K562 (cell line): ENCODE measurements at regions not wholly inside any gene's neighbourhood (a gene's known extent, or its start where the extent isn't known, plus 50 kb on each side); places are given as distances from the start of the nearest gene placed in this dataset.

Experiments
- ATAC-seq: fragments of 200-7000 bp; cut with Tn5 transposase; 3 replicates; pipeline ENCODE4 v1.9.1; 2020; ENCODE audit warnings: moderate library complexity
- BruUV-seq: library from RNA; stranded (reverse); fragments of 400-500 nt; replicated peaks from 2 replicates; lab custom pipeline; 2021; lab: Mats Ljungman, UMichigan
- CTCF ChIA-PET: fragments of 300-600 bp; formaldehyde crosslinking; extraction: SDS; loops from one replicate; lab custom pipeline; 2021; ENCODE audit warnings: low intra/inter-chr PET ratio; lab: Yijun Ruan, JAX
- POLR2A ChIA-PET: fragments of 300-600, 350-650 bp; sonication (Branson Sonifier 250); formaldehyde crosslinking; extraction: SDS; loops from one replicate; lab custom pipeline; 2021; ENCODE audit warnings: antibody characterized with exemption, inconsistent platforms; lab: Yijun Ruan, JAX
- DNase-seq, 4 experiments: peaks; one replicate each; pipeline versions ENCODE4 v3.0.0 to v3.0.0-alpha.2; 2011 to 2018; ENCODE audit warnings: low spot score in 3 of 4, mixed read lengths in 3 of 4; ENCODE audit errors: extremely low read depth in 1 of 4
- FAIRE-seq: peaks from 2 replicates; lab custom pipeline; 2011; peaks lifted over from hg19 to GRCh38; lab: Jason Lieb, UNC
- H2AFZ ChIP-seq: 2 replicates; pipeline ENCODE4 v1.6.0; 2011; ENCODE audit warnings: low read depth, low read length, control low read depth, inconsistent platforms
- H3K27ac ChIP-seq: fragments of 200-600 bp; 3 replicates; pipeline ENCODE4 v1.8.0; 2011; ENCODE audit warnings: low read depth, mild to moderate bottlenecking, control low read depth, inconsistent platforms, low read length, moderate library complexity, mixed read lengths; ENCODE audit errors: extremely low read depth
- H3K27me3 ChIP-seq, 2 experiments: fragments of 300-600 bp in 1 of 2; 2 replicates in 1 of 2; 3 replicates in 1 of 2; pipeline versions ENCODE4 v1.6.0 to v1.8.0; 2011; ENCODE audit warnings: inconsistent platforms in 2 of 2, low read length in 2 of 2, mild to moderate bottlenecking in 1 of 2, mixed read lengths in 1 of 2, moderate library complexity in 1 of 2; ENCODE audit not compliant: control insufficient read depth in 2 of 2, insufficient read depth in 2 of 2
- H3K36me3 ChIP-seq: fragments of 300-600 bp; 3 replicates; pipeline ENCODE4 v1.8.0; 2011; ENCODE audit warnings: mild to moderate bottlenecking, low read length, inconsistent platforms; ENCODE audit not compliant: control insufficient read depth, insufficient read depth
- H3K4me1 ChIP-seq, 2 experiments: fragments of 200-600 bp in 1 of 2; replicated peaks in 1 of 2; 2 replicates in 1 of 2; 3 replicates in 1 of 2; pipeline versions ENCODE4 v1.5.1 to v1.8.0; 2011; ENCODE audit warnings: inconsistent platforms in 2 of 2, low read length in 2 of 2, mild to moderate bottlenecking in 1 of 2, mixed read lengths in 1 of 2, moderate library complexity in 1 of 2; ENCODE audit not compliant: control insufficient read depth in 2 of 2, insufficient read depth in 2 of 2
- H3K4me2 ChIP-seq: 2 replicates; pipeline ENCODE4 v1.6.1; 2011; ENCODE audit warnings: low read length, control low read depth, inconsistent platforms, mixed read lengths; ENCODE audit not compliant: insufficient read depth
- H3K4me3 ChIP-seq: fragments of 200-600 bp; sonication (generic), shearing (Covaris generic); 2 replicates; pipeline ENCODE4 v1.5.1; 2016; ENCODE audit warnings: control low read depth, inconsistent platforms
- H3K79me2 ChIP-seq: fragments of 200-600 bp; 3 replicates; pipeline ENCODE4 v1.8.0; 2011; ENCODE audit warnings: low read length, inconsistent platforms; ENCODE audit not compliant: control insufficient read depth, insufficient read depth
- H3K9ac ChIP-seq, 2 experiments: 2 replicates each; pipeline versions ENCODE4 v1.6.0 to v1.6.1; 2011; ENCODE audit warnings: low read depth in 2 of 2, low read length in 2 of 2, control low read depth in 1 of 2, inconsistent platforms in 1 of 2, mild to moderate bottlenecking in 1 of 2, mixed read lengths in 1 of 2; ENCODE audit not compliant: insufficient read depth in 1 of 2
- H3K9me1 ChIP-seq: one replicate; pipeline ENCODE4 v1.6.0; 2011; ENCODE audit warnings: inconsistent platforms, mild to moderate bottlenecking, low read length, moderate library complexity; ENCODE audit not compliant: control insufficient read depth, insufficient read depth
- H3K9me3 ChIP-seq: replicated peaks from 2 replicates; pipeline ENCODE4 v1.5.1; 2011; ENCODE audit warnings: low read depth, low read length, inconsistent platforms; ENCODE audit not compliant: control insufficient read depth, insufficient read depth
- H4K20me1 ChIP-seq: replicated peaks from 2 replicates; pipeline ENCODE4 v1.6.1; 2011; ENCODE audit warnings: low read length, inconsistent platforms, mixed read lengths; ENCODE audit not compliant: control insufficient read depth, insufficient read depth
- CHCHD3 ChIP-seq: fragments of 250-450 bp; sonication (Bioruptor Pico); IDR thresholded peaks from 2 replicates; pipeline ENCODE4 v2.1.2; 2022; ENCODE audit warnings: mild to moderate bottlenecking
- HMG20A ChIP-seq: fragments of 450-650 bp; formaldehyde crosslinking; conservative IDR thresholded peaks from 2 replicates; pipeline ENCODE4 v1.4.0; 2020; ENCODE audit warnings: mild to moderate bottlenecking, mixed read lengths
- MED1 ChIP-seq: sonication (generic); formaldehyde crosslinking; IDR thresholded peaks from 2 replicates; pipeline ENCODE4 v1.8.1; 2023; ENCODE audit warnings: missing genetic modification reagents, borderline replicate concordance
- POU5F1 ChIP-seq: fragments of 150-350 bp; IDR thresholded peaks from 2 replicates; pipeline ENCODE4 v1.6.1; 2014; ENCODE audit warnings: borderline replicate concordance, low read length, low read depth, mild to moderate bottlenecking; ENCODE audit not compliant: partially characterized antibody
- ZSCAN29 ChIP-seq: fragments of 450-650 bp; IDR thresholded peaks from 2 replicates; pipeline ENCODE4 v1.6.1; 2017
- WGBS: fragments of 100-300 bp; shearing (Covaris generic); methylation state at CpG from one replicate; pipeline ENCODE4 v1.1.6; 2016; ENCODE audit warnings: low coverage, mixed read lengths; ENCODE audit not compliant: insufficient coverage; ENCODE audit errors: missing lambda C conversion rate; 5-methylcytosine and 5-hydroxymethylcytosine counted together
- in situ Hi-C: fragments of 300-500 bp; cut with MboI; formaldehyde crosslinking; loops from 4 replicates; pipeline ENCODE4 v1.15.0; 2018; ENCODE audit warnings: inconsistent platforms, mixed read lengths
- intact Hi-C: fragments of 100-400 bp; cut with micrococcal nuclease; formaldehyde crosslinking; loops from 2 replicates; pipeline ENCODE4 v1.14.2; 2022
- TF ChIP-seq, protein P1 (sequence below): fragments of 450-650 bp; conservative IDR thresholded peaks from 2 replicates; pipeline ENCODE4 v1.6.1; 2016; ENCODE audit warnings: missing genetic modification characterization, low read depth, mild to moderate bottlenecking, missing compliant biosample characterization, moderate library complexity
- TF ChIP-seq, protein P2 (sequence below): fragments of 250-450 bp; sonication (Bioruptor Pico); IDR thresholded peaks from 2 replicates; pipeline ENCODE4 v1.5.0; 2020; ENCODE audit warnings: mild to moderate bottlenecking

DNA sequence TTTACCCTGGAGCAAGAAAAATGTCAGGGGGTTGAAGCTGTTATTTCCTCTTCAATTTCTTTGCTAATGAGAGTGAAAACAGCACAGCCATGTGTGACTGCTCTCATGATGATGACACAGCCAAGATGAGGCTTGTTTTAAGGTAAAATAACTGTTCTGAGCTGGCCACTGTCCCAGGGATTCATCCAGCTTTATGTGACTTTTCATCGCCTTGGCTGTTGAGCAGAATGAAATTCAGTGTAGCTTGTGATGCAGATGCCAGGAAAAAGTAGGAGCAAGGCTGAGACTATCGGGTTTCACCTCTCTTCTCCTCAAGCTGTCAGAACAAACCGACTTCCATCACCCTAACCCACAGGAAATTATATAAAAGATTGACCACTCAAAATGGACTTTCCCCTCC is 361.8 kb upstream of the CDH5 start:
- H3K4me2 ChIP-seq: no peak overlapping the region
- H3K27ac ChIP-seq: no peak overlapping the region
- TF ChIP-seq MED1: no peak
- no peak for TF ChIP-seq CHCHD3 (CRISPR knock-in tag)
- no peak for TF ChIP-seq HMG20A (CRISPR knock-in tag)
- TF ChIP-seq POU5F1: no peak
- TF ChIP-seq, protein P1, sequence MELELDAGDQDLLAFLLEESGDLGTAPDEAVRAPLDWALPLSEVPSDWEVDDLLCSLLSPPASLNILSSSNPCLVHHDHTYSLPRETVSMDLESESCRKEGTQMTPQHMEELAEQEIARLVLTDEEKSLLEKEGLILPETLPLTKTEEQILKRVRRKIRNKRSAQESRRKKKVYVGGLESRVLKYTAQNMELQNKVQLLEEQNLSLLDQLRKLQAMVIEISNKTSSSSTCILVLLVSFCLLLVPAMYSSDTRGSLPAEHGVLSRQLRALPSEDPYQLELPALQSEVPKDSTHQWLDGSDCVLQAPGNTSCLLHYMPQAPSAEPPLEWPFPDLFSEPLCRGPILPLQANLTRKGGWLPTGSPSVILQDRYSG (tag): no peak
- TF ChIP-seq ZSCAN29: no peak
- TF ChIP-seq, protein P2, sequence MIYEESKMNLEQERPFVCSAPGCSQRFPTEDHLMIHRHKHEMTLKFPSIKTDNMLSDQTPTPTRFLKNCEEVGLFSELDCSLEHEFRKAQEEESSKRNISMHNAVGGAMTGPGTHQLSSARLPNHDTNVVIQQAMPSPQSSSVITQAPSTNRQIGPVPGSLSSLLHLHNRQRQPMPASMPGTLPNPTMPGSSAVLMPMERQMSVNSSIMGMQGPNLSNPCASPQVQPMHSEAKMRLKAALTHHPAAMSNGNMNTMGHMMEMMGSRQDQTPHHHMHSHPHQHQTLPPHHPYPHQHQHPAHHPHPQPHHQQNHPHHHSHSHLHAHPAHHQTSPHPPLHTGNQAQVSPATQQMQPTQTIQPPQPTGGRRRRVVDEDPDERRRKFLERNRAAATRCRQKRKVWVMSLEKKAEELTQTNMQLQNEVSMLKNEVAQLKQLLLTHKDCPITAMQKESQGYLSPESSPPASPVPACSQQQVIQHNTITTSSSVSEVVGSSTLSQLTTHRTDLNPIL (CRISPR knock-in tag): no peak
- in situ Hi-C loops (no loop called here), intact Hi-C loops (no loop called here)
- no peak overlapping the region for H3K9ac ChIP-seq
- FAIRE-seq (no peak), DNase-seq (no peak), ATAC-seq (no peak)
- CTCF ChIA-PET: no interaction called here
- no peak overlapping the region for H2AFZ ChIP-seq
- H3K4me3 ChIP-seq: no peak overlapping the region
- WGBS: 0% methylated on average over 3 of the region's 3 CpGs
- H4K20me1 ChIP-seq: no peaks in the 10 kb centered on the region; the same call in 1 of the 2 replicates
- BruUV-seq: no TSS peak
- H3K4me1 ChIP-seq: no peaks in the 10 kb centered on the region
- no peaks in the 10 kb centered on the region for H3K36me3 ChIP-seq
- H3K9me3 ChIP-seq: no peaks in the 10 kb centered on the region
- H3K27me3 ChIP-seq: no peaks in the 10 kb centered on the region
- POLR2A ChIA-PET: interaction anchor here (0.7 kb wide), 1 partner anchor 503 kb away, joined by 3 read pairs; no protein-coding TSS in a partner anchor
- no peaks in the 10 kb centered on the region for H3K9me1 ChIP-seq
- H3K79me2 ChIP-seq: no peaks in the 10 kb centered on the region
